ENCODE measurements at regions not wholly inside any gene's neighbourhood (a gene's known extent, or its start where the extent isn't known, plus 50 kb on each side); places are given as distances from the start of the nearest gene placed in this dataset.

GRCh38 chr6:74892091-74892490 is 313.8 kb downstream of the COL12A1 start:
- TF ChIP-seq CTCF (IDR thresholded peaks at IDR 0.05 in 8 of 11, conservative IDR thresholded peaks at IDR 0.05 in 3 of 11) (no peak), POLR2AphosphoS5 (IDR thresholded peaks at IDR 0.05) (no peak)
